NCI-H2196 treated with DMSO at 0.1 percent for 48 hours (cell line): ENCODE measurements at regions not wholly inside any gene's neighbourhood (a gene's known extent, or its start where the extent isn't known, plus 50 kb on each side); places are given as distances from the start of the nearest gene placed in this dataset.
"Not testable (repeated sequence)": the region's sequence is repeated elsewhere in the genome, so short reads cannot be mapped to it uniquely, and the experiment has no call there.

Experiments
- DNase-seq: peaks from one replicate; lab custom pipeline; 2025; ENCODE audit not compliant: unreplicated experiment; lab: John Stamatoyannopoulos, UW

GRCh38 chr15:79602731-79603130, 170.6 kb downstream of the MINAR1 start:
- DNase-seq: no peak

- no peak for DNase-seq
Measured at GRCh38 chr15:79606831-79607355, 174.8 kb downstream of the MINAR1 start.

GRCh38 chr15:79608066-79608864, 176.1 kb downstream of the MINAR1 start:
- DNase-seq: no peak

GRCh38 chr15:79609506-79609905, 177.4 kb downstream of the MINAR1 start:
- DNase-seq: no peak

GRCh38 chr15:79610021-79610420, 177.9 kb downstream of the MINAR1 start:
- DNase-seq: no peak

GRCh38 chr15:79615754-79616153, 183.6 kb downstream of the MINAR1 start:
- no peak for DNase-seq

- DNase-seq: no peak
Measured at GRCh38 chr15:79617071-79617470, 184.9 kb downstream of the MINAR1 start.

- no peak for DNase-seq
Measured at GRCh38 chr15:79620112-79620857, 188.1 kb downstream of the MINAR1 start.

GRCh38 chr15:79621805-79622204, 189.7 kb downstream of the MINAR1 start:
- DNase-seq: not testable (repeated sequence)

- no peak for DNase-seq
Measured at GRCh38 chr15:79623488-79623887, 191.4 kb downstream of the MINAR1 start.

- DNase-seq: no peak
Measured at GRCh38 chr15:79629687-79630086, 197.6 kb downstream of the MINAR1 start.

- DNase-seq: no peak
Measured at GRCh38 chr15:79632457-79632856, 200.3 kb downstream of the MINAR1 start.

- DNase-seq: no peak
Measured at GRCh38 chr15:79635149-79635771, 203.1 kb downstream of the MINAR1 start.

- no peak for DNase-seq
Measured at GRCh38 chr15:79635897-79636561, 203.9 kb downstream of the MINAR1 start.

- no peak for DNase-seq
Measured at GRCh38 chr15:79640206-79640605, 208.1 kb downstream of the MINAR1 start.

GRCh38 chr15:79641841-79642240, 209.7 kb downstream of the MINAR1 start:
- no peak for DNase-seq

- no peak for DNase-seq
Measured at GRCh38 chr15:79643393-79643792, 211.3 kb downstream of the MINAR1 start.

GRCh38 chr15:79644091-79644490, 212.0 kb downstream of the MINAR1 start:
- DNase-seq: no peak

- not testable (repeated sequence) for DNase-seq
Measured at GRCh38 chr15:79652972-79653371, 220.8 kb downstream of the MINAR1 start.

GRCh38 chr15:79653533-79653932, 221.4 kb downstream of the MINAR1 start:
- no peak for DNase-seq
